Stimulated activated effector memory CD8-positive, alpha-beta T cell treated with anti-CD3 and anti-CD28 coated beads, Interleukin-12 subunit alpha, Interleukin-12 subunit beta, amount 100 ng/mL, for 72 hours (primary cell): ENCODE measurements at regions not wholly inside any gene's neighbourhood (a gene's known extent, or its start where the extent isn't known, plus 50 kb on each side); places are given as distances from the start of the nearest gene placed in this dataset.

Source experiments
- ATAC-seq: fragments of 150-1000 bp; cut with Tn5 transposase; 2 replicates; pipeline ENCODE4 v1.10.0; 2021
- DNase-seq, 2 donors: peaks; one replicate each; pipeline ENCODE4 v3.0.0; 2021 to 2022; ENCODE audit warnings: low spot score in 2 of 2
- H3K27ac Mint-ChIP-seq: one replicate; pipeline ENCODE4 v1.8.0; 2022; ENCODE audit warnings: mild to moderate bottlenecking, mixed read lengths
- H3K36me3 Mint-ChIP-seq: one replicate; pipeline ENCODE4 v1.8.0; 2022; ENCODE audit warnings: mild to moderate bottlenecking, mixed read lengths
- H3K4me1 Mint-ChIP-seq: one replicate; pipeline ENCODE4 v1.8.0; 2022; ENCODE audit warnings: mixed read lengths
- H3K4me3 Mint-ChIP-seq: one replicate; pipeline ENCODE4 v1.8.0; 2022; ENCODE audit warnings: mild to moderate bottlenecking, mixed read lengths
- H3K9me3 Mint-ChIP-seq: one replicate; pipeline ENCODE4 v1.8.0; 2022; ENCODE audit warnings: mixed read lengths

DNA sequence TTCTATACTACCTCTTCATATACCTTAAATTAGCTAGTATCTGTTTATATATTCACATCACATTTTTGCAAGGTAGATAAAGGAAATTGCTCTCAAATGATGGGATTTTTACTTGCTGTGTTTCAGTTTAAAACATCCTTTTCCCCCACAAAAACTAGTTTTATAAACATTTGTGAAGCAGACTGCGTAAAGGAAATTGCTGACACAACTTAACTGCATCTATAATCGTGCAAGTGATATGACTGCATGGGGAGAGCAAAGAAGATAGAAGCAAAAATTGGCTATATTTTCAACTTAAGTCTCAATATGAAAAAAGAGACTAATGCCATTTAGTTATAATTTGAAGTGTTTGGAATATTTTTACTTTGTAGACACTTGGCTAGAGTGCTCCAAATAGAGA is 385.2 kb downstream of the C4orf33 start:
- H3K36me3 Mint-ChIP-seq, result no peaks in the 10 kb centered on the region
- no peak for ATAC-seq
- no peak overlapping the region for H3K27ac Mint-ChIP-seq
- no peak overlapping the region for H3K4me3 Mint-ChIP-seq
- H3K4me1 Mint-ChIP-seq, result no peaks in the 10 kb centered on the region
- no peaks in the 10 kb centered on the region for H3K9me3 Mint-ChIP-seq
- DNase-seq, result no peak

DNA sequence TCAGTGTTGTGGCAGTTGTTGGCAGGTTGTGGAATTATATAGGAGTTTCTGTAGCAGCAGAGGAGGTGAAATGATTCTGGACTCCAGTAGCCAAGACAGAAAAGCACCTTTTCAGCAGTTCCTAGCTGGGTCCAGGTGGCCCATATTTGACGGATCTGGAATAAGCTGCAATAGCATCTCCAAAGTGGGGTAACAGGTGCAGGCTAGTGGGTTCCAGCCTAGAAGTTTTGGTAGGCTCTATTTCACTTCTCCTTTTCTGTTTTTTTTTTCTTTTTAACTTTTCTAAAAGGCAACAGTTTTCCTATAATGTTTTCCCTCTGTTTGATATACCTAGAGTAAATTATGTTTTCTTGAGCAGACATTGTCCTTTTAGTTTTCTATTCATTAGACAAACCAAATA is 392.5 kb downstream of the C4orf33 start:
- no peak overlapping the region for H3K27ac Mint-ChIP-seq
- no peak overlapping the region for H3K4me3 Mint-ChIP-seq
- H3K9me3 Mint-ChIP-seq, result no peaks in the 10 kb centered on the region
- no peaks in the 10 kb centered on the region for H3K36me3 Mint-ChIP-seq
- no peaks in the 10 kb centered on the region for H3K4me1 Mint-ChIP-seq
- DNase-seq (no peak), ATAC-seq (no peak)

DNA sequence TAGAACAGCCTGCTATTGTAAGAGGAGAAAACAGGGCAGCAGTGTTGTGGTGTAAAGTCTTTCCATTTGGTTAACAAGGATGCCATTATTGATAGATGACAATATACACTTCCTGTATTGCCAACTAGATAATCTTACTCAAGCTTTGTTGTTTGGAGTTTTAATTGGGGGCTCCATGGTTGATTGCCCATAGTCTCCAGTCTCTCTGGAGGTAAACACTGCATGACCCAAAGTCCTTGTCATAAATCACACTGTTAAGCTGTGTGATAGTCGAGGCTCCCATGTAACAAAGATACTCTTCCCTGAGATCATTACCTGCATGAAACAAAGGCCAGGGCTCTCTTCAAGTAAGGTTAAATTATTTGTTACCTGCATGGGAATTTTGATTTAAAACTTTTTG is 394.6 kb downstream of the C4orf33 start:
- H3K27ac Mint-ChIP-seq, result no peak overlapping the region
- no peaks in the 10 kb centered on the region for H3K36me3 Mint-ChIP-seq
- H3K9me3 Mint-ChIP-seq, result no peaks in the 10 kb centered on the region
- ATAC-seq (no peak), DNase-seq (no peak)
- H3K4me3 Mint-ChIP-seq, result no peak overlapping the region
- H3K4me1 Mint-ChIP-seq, result no peaks in the 10 kb centered on the region

DNA sequence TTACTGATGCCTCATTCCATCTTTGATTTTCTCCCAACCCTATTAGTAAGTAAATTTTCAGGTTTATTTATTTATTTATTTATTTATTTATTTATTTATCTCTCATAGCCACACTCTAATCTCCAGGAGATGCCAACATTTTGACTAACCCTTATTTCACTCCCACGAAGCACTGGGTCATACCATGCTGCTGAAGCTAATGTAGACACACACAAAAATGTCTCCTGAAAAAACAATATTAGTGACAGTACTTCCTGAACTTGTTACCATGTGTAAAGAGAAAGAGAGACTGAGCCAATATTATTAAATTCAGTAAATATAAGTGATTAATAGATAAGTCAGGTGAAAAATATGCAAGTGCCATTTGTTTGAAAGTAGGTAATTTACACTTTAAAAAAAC is 402.7 kb downstream of the C4orf33 start:
- Mint-ChIP-seq H3K27ac (no peak overlapping the region), H3K36me3 (no peaks in the 10 kb centered on the region), H3K4me1 (no peaks in the 10 kb centered on the region), H3K9me3 (peaks cover 4% of the 10 kb centered on the region), H3K4me3 (no peak overlapping the region)
- no peak for DNase-seq
- no peak for ATAC-seq

DNA sequence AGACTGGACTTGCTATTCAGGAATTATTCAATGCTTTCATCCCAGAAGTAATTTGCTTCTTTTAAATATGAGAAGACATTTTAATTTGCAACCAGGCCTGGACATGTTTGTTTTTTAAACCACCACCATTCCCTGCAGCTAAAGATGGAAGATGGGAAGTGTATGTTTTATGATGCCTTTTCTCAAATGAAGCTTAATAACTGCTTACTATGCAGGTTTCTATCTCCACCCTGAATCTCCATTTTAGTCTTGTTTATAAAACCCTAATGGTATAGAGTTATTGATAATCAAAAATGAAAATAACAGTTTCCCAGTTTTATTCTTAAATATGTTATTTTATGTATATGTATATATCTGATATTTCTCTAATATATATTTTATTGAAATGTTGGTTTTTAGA is 418.9 kb downstream of the C4orf33 start:
- Mint-ChIP-seq H3K4me3 (no peak overlapping the region), H3K4me1 (no peaks in the 10 kb centered on the region), H3K9me3 (peaks cover 2% of the 10 kb centered on the region), H3K36me3 (no peaks in the 10 kb centered on the region), H3K27ac (no peak overlapping the region)
- DNase-seq (no peak), ATAC-seq (no peak)

DNA sequence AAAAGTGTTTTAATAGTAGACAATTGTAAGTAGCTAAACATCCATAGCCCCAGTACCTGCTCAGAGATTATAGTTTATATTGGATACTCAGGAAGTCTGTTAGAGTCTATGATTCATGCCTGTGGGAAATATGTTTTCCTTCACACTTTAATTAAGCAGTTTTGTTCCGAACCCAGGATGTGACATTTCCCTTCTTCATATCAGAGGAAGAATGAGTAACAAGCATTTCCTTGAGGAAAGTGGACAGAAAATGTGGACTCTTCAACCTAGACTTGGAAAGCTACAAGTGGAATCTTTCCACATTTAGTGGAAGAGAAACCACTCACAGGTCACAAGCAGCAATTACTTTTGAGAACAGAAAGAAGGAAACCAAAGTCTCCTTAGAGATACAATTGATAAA is 419.4 kb downstream of the C4orf33 start:
- no peak for ATAC-seq
- H3K27ac Mint-ChIP-seq, result no peak overlapping the region
- DNase-seq, result no peak

DNA sequence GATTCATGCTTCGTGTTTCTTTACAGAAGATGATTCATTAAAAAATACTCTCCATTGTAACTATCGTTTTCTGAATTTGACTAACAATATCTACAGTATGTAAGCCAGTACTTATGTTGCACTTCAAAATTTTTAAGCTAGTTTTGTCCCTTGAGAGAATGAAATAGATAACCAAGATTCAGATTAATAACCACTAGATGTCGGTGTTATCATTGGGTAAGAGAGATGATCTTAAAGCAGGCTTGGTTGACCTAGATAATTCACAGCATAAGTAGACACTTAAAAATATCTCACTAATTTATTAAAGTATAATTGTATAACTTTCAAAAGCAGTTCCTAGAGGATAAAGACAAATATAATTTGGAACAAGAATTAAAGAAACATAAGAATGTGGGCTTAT is 430.9 kb downstream of the C4orf33 start:
- no peak for DNase-seq
- Mint-ChIP-seq H3K4me1 (no peaks in the 10 kb centered on the region), H3K9me3 (peaks cover 8% of the 10 kb centered on the region), H3K4me3 (no peak overlapping the region), H3K27ac (no peak overlapping the region), H3K36me3 (no peaks in the 10 kb centered on the region)
- no peak for ATAC-seq

More for the DNA sequence above, 419.4 kb downstream of the C4orf33 start:
- H3K36me3 Mint-ChIP-seq, result no peaks in the 10 kb centered on the region
- no peaks in the 10 kb centered on the region for H3K4me1 Mint-ChIP-seq
- peaks cover 5% of the 10 kb centered on the region for H3K9me3 Mint-ChIP-seq
- no peak overlapping the region for H3K4me3 Mint-ChIP-seq

DNA sequence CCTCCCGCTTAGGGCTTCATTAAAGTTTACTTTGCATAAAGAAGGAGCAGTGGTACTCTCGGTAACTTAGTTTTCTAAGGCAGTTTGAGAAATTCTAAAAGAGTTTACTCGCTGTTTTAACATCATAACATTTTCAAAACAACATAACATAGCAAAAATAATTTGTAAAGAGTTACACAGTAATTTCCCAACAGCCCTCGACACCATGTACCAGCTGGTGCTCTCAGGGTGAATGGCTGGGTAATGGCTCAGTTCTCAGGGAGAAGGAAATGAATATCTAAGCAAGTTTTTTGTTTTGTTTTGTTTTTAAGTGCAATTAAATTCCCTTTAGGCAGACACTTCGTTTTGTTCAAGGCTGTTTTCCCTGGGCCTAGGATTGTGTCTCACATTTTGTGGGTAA is 435.3 kb downstream of the C4orf33 start:
- Mint-ChIP-seq H3K27ac (no peak overlapping the region), H3K4me3 (no peak overlapping the region), H3K36me3 (no peaks in the 10 kb centered on the region), H3K4me1 (no peaks in the 10 kb centered on the region), H3K9me3 (peaks cover 8% of the 10 kb centered on the region)
- DNase-seq (no peak), ATAC-seq (no peak)

DNA sequence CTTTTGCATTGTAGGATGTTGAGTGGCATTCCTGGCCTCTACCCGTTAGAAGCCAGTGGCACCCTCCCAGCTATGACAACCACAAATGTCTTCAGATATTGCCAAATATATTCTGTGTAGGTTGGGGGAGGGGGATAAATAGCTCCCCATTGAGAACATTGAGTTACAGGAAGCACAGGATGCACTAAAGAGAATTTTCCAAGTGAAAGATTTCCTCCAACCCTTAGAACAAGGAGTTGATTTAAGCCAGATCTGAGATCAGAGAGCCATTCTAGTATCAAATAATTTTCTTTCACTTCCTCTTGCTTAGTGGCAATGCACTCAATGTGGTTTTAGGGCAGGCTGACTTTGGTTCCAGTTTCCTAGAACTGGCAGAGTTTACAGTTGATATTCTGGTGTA is 436.6 kb downstream of the C4orf33 start:
- DNase-seq (no peak), ATAC-seq (no peak)
- Mint-ChIP-seq H3K4me1 (no peaks in the 10 kb centered on the region), H3K27ac (no peak overlapping the region), H3K9me3 (peaks cover 9% of the 10 kb centered on the region), H3K36me3 (no peaks in the 10 kb centered on the region), H3K4me3 (no peak overlapping the region)

DNA sequence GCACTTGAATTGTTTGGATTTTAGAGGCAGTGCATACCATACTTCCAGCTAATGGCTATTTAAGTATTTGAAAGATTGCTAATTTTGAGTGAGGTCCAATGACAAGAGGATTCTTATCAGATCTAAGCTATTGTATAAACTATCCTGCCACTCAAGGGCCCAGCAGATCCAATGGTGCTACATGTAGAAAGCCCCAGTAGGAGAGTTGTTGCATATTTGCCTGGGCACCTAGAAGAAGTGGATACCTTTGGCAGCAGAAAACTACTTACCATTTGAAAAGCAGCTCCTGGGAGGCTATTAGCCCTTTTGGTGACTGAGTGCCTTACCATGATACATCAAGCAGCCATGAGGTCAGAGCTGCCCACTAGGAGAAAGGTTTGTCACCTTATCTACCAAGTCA is 447.3 kb downstream of the C4orf33 start:
- Mint-ChIP-seq H3K4me3 (no peak overlapping the region), H3K9me3 (no peaks in the 10 kb centered on the region), H3K4me1 (no peaks in the 10 kb centered on the region), H3K27ac (no peak overlapping the region), H3K36me3 (no peaks in the 10 kb centered on the region)
- DNase-seq (no peak), ATAC-seq (no peak)

DNA sequence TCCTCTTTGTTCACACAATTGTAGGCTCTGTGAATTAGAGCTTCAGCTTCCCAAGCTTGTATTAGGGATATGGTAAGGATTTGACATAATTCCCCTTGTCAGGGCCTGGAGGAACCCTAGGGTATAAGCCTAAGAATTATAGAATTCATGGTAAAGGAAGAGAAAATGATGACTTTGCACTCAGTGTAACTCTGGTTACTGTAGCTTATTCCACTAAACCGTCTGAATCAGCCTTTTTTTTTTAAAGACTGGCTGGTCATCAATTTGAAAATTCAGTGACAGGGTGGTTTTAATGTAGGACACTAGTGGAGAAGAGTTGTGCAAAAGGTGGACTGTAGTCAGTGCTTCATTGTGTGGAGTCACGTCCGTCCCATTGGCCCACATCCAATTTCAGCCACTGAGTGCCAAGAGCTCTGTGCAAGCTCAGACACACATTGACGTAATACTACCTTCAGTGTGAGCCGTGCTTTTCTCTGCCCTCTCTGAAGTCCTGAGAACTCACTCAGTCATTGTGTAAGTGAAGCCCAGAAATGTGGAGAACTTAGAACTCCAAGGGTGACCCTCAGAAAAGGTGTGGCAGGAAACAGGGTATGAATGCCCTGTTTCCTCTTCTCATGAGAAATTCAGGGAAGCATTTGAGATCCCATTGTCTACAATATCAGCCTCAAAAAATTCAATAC is 449.8 kb downstream of the C4orf33 start:
- Mint-ChIP-seq H3K4me3 (no peak overlapping the region), H3K9me3 (no peaks in the 10 kb centered on the region), H3K27ac (no peak overlapping the region), H3K36me3 (no peaks in the 10 kb centered on the region), H3K4me1 (no peaks in the 10 kb centered on the region)
- DNase-seq, result no peak
- ATAC-seq, result no peak

DNA sequence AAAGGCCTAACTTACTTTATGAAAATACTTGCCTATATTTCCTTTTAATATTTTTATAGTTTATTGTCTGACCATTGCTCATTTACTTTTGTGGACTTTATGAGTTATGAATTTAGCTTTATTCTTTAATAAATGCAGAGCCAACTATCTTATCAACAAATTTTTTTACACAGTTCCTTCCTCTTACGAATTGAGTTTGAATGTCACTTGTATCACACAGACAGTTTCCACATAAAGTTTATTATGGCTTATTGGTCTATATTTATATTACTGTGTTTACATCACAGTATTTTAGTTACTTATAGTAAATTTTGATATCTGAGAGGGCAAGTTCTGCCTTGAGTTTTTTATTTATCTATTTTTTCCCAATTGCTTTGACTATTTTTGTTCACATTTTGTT is 450.6 kb downstream of the C4orf33 start:
- Mint-ChIP-seq H3K4me3 (no peak overlapping the region), H3K27ac (no peak overlapping the region), H3K4me1 (no peaks in the 10 kb centered on the region), H3K36me3 (no peaks in the 10 kb centered on the region), H3K9me3 (no peaks in the 10 kb centered on the region)
- ATAC-seq (no peak), DNase-seq (no peak)

DNA sequence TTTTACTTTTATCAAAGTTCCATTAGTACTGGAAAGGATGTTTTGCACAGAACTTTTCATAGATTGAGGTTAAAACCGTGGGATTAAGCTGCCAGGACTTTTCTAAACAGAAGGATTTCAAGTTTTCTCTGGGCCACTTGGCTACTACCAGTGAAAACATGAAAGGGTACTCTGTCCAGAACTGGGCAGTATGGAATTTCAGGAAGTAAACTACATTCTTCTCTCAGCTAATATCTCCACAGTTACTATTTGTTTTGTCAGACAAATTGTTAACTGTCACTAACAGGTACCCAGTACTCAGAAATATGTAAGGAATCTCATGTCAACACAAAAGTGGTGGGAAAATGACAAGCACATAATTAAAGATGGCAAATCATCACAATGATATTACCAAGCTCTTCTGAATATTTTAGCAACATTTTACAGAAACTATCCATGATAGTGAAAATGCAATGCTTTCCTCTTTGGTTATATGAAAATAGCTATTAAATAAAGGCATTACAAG is 454.4 kb downstream of the C4orf33 start:
- ATAC-seq (no peak), DNase-seq (no peak)
- no peak overlapping the region for H3K4me3 Mint-ChIP-seq
- H3K4me1 Mint-ChIP-seq, result no peaks in the 10 kb centered on the region
- no peak overlapping the region for H3K27ac Mint-ChIP-seq
- no peaks in the 10 kb centered on the region for H3K9me3 Mint-ChIP-seq
- no peaks in the 10 kb centered on the region for H3K36me3 Mint-ChIP-seq

DNA sequence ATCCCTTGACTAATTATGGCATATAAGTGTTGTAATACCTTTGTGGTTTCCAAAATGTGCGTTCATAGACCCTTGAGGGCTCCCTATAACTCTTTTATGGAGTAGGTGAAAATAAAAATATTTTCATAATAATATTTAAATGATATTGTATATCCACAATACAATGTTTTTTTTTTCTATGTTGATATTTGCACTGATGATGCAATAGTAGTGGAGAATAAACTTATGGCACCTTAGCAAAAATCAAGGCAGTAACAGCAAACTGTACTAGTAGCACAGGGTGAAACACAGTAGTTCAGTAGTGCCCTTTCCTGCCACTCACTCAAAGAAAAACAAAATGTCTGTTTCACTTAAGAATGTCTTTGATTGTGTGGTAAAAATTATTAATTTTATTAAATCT is 465.3 kb downstream of the C4orf33 start:
- no peaks in the 10 kb centered on the region for H3K36me3 Mint-ChIP-seq
- H3K4me1 Mint-ChIP-seq, result no peaks in the 10 kb centered on the region
- no peak for ATAC-seq
- H3K9me3 Mint-ChIP-seq, result peaks cover 3% of the 10 kb centered on the region
- H3K27ac Mint-ChIP-seq, result no peak overlapping the region
- no peak for DNase-seq
- H3K4me3 Mint-ChIP-seq, result no peak overlapping the region

DNA sequence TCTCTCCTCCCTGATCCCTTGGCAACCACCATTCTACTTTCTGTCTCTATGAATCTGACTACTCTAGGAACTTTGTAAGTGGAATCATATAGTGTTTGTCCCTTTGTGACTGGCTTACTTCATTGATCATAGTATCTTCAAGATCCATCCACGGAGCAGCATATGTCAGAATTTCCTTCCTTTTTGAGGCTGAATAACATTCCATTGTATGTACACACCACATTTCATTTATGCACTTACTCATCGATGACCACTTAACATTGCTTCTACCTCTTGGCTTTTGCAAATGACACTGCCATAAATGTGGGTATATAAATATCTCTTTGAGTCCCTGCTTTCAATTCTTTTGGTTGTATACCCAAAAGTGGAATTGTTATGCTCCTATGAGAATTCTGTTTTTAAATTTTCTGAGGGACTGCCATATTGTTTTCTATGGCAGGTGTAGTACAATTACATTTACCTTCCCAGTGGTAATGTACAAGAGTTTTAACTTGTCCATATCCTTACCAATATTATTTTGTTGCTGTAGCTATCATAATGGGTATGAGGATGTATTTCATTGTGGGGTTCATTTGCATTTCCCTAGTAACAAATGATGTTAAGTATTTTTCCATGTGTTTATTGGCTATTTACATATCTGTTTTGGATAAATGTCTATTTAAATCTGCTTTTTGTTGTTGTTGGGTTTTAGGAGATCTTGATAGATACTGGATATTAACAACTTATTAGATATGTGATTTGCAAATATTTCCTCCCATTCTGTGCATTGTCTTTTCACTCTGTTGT is 466.1 kb downstream of the C4orf33 start:
- DNase-seq (no peak), ATAC-seq (no peak)
- peaks cover 3% of the 10 kb centered on the region for H3K9me3 Mint-ChIP-seq
- no peaks in the 10 kb centered on the region for H3K4me1 Mint-ChIP-seq
- no peaks in the 10 kb centered on the region for H3K36me3 Mint-ChIP-seq
- H3K27ac Mint-ChIP-seq, result no peak overlapping the region
- no peak overlapping the region for H3K4me3 Mint-ChIP-seq

DNA sequence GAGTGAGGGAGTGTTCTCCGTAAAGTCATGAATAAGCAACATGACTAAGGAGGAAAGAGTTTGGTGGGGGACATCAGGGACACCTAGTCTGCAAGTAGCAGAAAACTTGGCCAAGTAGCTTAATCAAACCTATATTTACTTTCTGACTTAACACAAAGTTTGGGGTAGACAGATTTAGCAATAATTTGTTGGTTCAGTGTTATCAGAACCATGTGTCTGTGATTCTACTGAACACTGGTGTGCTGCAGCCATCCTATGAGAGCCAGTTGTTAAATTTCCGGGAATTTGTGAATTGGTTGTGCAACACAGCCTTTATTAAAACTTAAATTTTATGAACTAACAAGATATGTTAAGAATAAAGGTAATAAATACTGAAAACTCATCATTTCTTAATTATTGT is 469.3 kb downstream of the C4orf33 start:
- Mint-ChIP-seq H3K36me3 (no peaks in the 10 kb centered on the region), H3K27ac (no peak overlapping the region), H3K4me1 (no peaks in the 10 kb centered on the region), H3K4me3 (no peak overlapping the region), H3K9me3 (peaks cover 3% of the 10 kb centered on the region)
- ATAC-seq (no peak), DNase-seq (no peak)
